HG03439 (cell line): ENCODE measurements at regions not wholly inside any gene's neighbourhood (a gene's known extent, or its start where the extent isn't known, plus 50 kb on each side); places are given as distances from the start of the nearest gene placed in this dataset.

ENCODE experiments used
- ATAC-seq: cut with Tn5 transposase; IDR thresholded peaks from one replicate; pipeline ENCODE4 v1.9.1; 2021; ENCODE audit warnings: mild to moderate bottlenecking, moderate library complexity; ENCODE audit not compliant: unreplicated experiment

- no peak for ATAC-seq
Measured at GRCh38 chr14:87076146-87076545, 916.8 kb downstream of the GALC start.

GRCh38 chr14:87073880-87074570 is 919.0 kb downstream of the GALC start:
- ATAC-seq = no peak

- ATAC-seq = no peak
Measured at GRCh38 chr14:87067591-87067990, 925.4 kb downstream of the GALC start.

- no peak for ATAC-seq
Measured at GRCh38 chr14:87067061-87067460, 925.9 kb downstream of the GALC start.

GRCh38 chr14:87066221-87066817 is 926.7 kb downstream of the GALC start:
- no peak for ATAC-seq

- ATAC-seq = no peak
Measured at GRCh38 chr14:87065366-87065765, 927.6 kb downstream of the GALC start.

- no peak for ATAC-seq
Measured at GRCh38 chr14:87063181-87063580, 929.8 kb downstream of the GALC start.

- ATAC-seq = no peak
Measured at GRCh38 chr14:87060405-87060804, 932.6 kb downstream of the GALC start.

GRCh38 chr14:87059060-87059839 is 933.7 kb downstream of the GALC start:
- ATAC-seq = no peak

GRCh38 chr14:87055007-87055406 is 938.0 kb downstream of the GALC start:
- no peak for ATAC-seq

GRCh38 chr14:87052646-87053225 is 940.2 kb downstream of the GALC start:
- ATAC-seq = no peak

- ATAC-seq = no peak
Measured at GRCh38 chr14:87050421-87050820, 942.6 kb downstream of the GALC start.

- no peak for ATAC-seq
Measured at GRCh38 chr14:87049950-87050349, 943.0 kb downstream of the GALC start.

GRCh38 chr14:87046960-87047359 is 946.0 kb downstream of the GALC start:
- no peak for ATAC-seq

GRCh38 chr14:87045956-87046355 is 947.0 kb downstream of the GALC start:
- no peak for ATAC-seq

GRCh38 chr14:87045246-87045645 is 947.7 kb downstream of the GALC start:
- no peak for ATAC-seq

- no peak for ATAC-seq
Measured at GRCh38 chr14:87044807-87045206, 948.2 kb downstream of the GALC start.

- no peak for ATAC-seq
Measured at GRCh38 chr14:87043667-87044200, 949.2 kb downstream of the GALC start.

GRCh38 chr14:87042354-87042753 is 950.6 kb downstream of the GALC start:
- no peak for ATAC-seq

- ATAC-seq = no peak
Measured at GRCh38 chr14:87041290-87042020, 951.5 kb downstream of the GALC start.

- ATAC-seq = no peak
Measured at GRCh38 chr14:87034680-87035079, 958.3 kb downstream of the GALC start.
